ENCODE measurements at regions not wholly inside any gene's neighbourhood (a gene's known extent, or its start where the extent isn't known, plus 50 kb on each side); places are given as distances from the start of the nearest gene placed in this dataset.

GRCh38 chr18:5619376-5619775 lies 75.6 kb upstream of the EPB41L3 start:
- intact Hi-C loops (cut with micrococcal nuclease), result no loop called here
- no peak for DNase-seq (ENCODE audit: unreplicated experiment)
- Mint-ChIP-seq H3K27ac (ENCODE audit: low read depth, unreplicated experiment) (no peak overlapping the region), H3K9me3 (ENCODE audit: unreplicated experiment) (no peaks in the 10 kb centered on the region), H3K36me3 (ENCODE audit: insufficient read depth, unreplicated experiment) (no peaks in the 10 kb centered on the region), H3K4me1 (ENCODE audit: insufficient read depth, unreplicated experiment) (no peaks in the 10 kb centered on the region), H3K27me3 (ENCODE audit: insufficient read depth, unreplicated experiment) (no peaks in the 10 kb centered on the region), H3K4me3 (ENCODE audit: unreplicated experiment) (no peak overlapping the region)
- POLR2A ChIA-PET, result interaction anchor here (0.6 kb wide), 1 partner anchor 166 kb away, joined by 3 read pairs; no protein-coding TSS in a partner anchor
- no peak for TF ChIP-seq CTCF (IDR thresholded peaks at IDR 0.05; ENCODE audit: unreplicated experiment)
- CTCF ChIA-PET, result interaction anchor here (0.5 to 0.9 kb wide), 5 partner anchors 12 to 1288 kb away, joined by 3 to 5 read pairs (median 3); no protein-coding TSS in a partner anchor
- no TSS peak for BruUV-seq (replicated peaks)

DNA sequence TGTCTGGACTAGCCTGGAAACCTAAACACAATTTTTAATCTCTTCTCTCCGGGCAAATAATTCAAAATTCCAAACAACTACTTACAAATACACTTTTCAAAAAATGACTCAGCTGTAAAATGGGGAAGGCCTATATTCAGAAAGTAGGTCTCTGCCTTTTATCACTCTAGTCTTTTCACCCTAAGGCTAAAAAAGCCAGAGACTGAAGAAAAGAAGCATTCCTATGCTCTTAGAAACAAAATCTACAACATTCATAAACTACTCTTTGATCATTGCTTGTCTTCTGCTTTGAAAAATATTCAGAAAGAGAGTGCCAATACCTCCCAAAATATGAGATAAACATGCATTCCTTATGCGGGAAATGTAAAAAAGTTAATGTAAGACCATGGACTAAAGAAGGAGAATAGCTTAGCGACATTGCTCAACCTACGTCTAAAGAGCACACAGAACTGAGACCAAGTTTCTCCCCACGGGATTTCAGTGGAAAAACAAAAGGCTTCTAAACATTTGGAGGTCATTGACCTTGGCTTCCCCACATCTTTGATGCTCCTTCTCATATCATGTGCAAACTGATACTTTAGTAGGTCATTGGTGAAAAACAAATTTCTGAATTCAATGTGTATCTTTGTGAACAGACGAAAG lies 74.4 kb upstream of the EPB41L3 start:
- H3K27ac Mint-ChIP-seq (ENCODE audit: low read depth, unreplicated experiment), result no peak overlapping the region
- ChIA-PET CTCF (no interaction called here), POLR2A (no interaction called here)
- no TSS peak for BruUV-seq (replicated peaks)
- no peaks in the 10 kb centered on the region for H3K9me3 Mint-ChIP-seq (ENCODE audit: unreplicated experiment)
- no peaks in the 10 kb centered on the region for H3K27me3 Mint-ChIP-seq (ENCODE audit: insufficient read depth, unreplicated experiment)
- H3K36me3 Mint-ChIP-seq (ENCODE audit: insufficient read depth, unreplicated experiment), result no peaks in the 10 kb centered on the region
- H3K4me1 Mint-ChIP-seq (ENCODE audit: insufficient read depth, unreplicated experiment), result no peaks in the 10 kb centered on the region
- H3K4me3 Mint-ChIP-seq (ENCODE audit: unreplicated experiment), result no peak overlapping the region
- intact Hi-C loops (cut with micrococcal nuclease), result no loop called here
- TF ChIP-seq CTCF (IDR thresholded peaks at IDR 0.05; ENCODE audit: unreplicated experiment), result no peak
- no peak for DNase-seq (ENCODE audit: unreplicated experiment)

GRCh38 chr18:5611221-5611620 lies 67.4 kb upstream of the EPB41L3 start:
- Mint-ChIP-seq H3K27ac (ENCODE audit: low read depth, unreplicated experiment) (no peak overlapping the region), H3K4me1 (ENCODE audit: insufficient read depth, unreplicated experiment) (no peaks in the 10 kb centered on the region), H3K27me3 (ENCODE audit: insufficient read depth, unreplicated experiment) (peaks cover 18% of the 10 kb centered on the region), H3K36me3 (ENCODE audit: insufficient read depth, unreplicated experiment) (no peaks in the 10 kb centered on the region), H3K4me3 (ENCODE audit: unreplicated experiment) (no peak overlapping the region), H3K9me3 (ENCODE audit: unreplicated experiment) (no peaks in the 10 kb centered on the region)
- no TSS peak for BruUV-seq (replicated peaks)
- no peak for TF ChIP-seq CTCF (IDR thresholded peaks at IDR 0.05; ENCODE audit: unreplicated experiment)
- intact Hi-C loops (cut with micrococcal nuclease), result no loop called here
- CTCF ChIA-PET, result interaction anchor here (0.8 kb wide), 1 partner anchor 563 kb away, joined by 3 read pairs; no protein-coding TSS in a partner anchor
- DNase-seq (ENCODE audit: unreplicated experiment), result no peak
- POLR2A ChIA-PET, result no interaction called here

DNA sequence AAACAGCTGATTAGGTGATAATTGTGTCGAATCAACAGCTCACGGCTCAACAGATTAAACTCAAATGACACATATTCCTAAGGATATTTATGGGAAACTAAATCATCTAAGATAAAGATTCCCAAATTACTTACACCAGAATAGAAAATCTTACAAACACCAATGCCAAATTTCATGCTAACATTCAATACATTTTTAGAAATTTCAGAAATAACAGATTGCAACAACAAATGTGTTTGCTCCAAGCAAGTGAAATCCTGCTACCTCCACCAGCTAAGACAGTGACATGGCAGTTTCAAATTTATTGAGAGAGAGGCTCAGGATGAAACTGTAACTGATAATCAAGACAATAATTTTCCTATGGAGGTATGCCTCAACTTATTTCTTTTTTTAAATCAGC lies 65.0 kb upstream of the EPB41L3 start:
- no peak for TF ChIP-seq CTCF (IDR thresholded peaks at IDR 0.05; ENCODE audit: unreplicated experiment)

More for the DNA sequence above, 65.0 kb upstream of the EPB41L3 start:
- no peak for DNase-seq (ENCODE audit: unreplicated experiment)
- Mint-ChIP-seq H3K9me3 (ENCODE audit: unreplicated experiment) (peaks cover 6% of the 10 kb centered on the region), H3K4me1 (ENCODE audit: insufficient read depth, unreplicated experiment) (peaks cover 5% of the 10 kb centered on the region), H3K4me3 (ENCODE audit: unreplicated experiment) (no peak overlapping the region), H3K27me3 (ENCODE audit: insufficient read depth, unreplicated experiment) (peaks cover 18% of the 10 kb centered on the region), H3K27ac (ENCODE audit: low read depth, unreplicated experiment) (no peak overlapping the region), H3K36me3 (ENCODE audit: insufficient read depth, unreplicated experiment) (no peaks in the 10 kb centered on the region)
- intact Hi-C loops (cut with micrococcal nuclease), result loop anchor here (10.0 kb wide), 1 partner anchor 1276 kb away; no protein-coding TSS in a partner anchor
- BruUV-seq (replicated peaks), result no TSS peak
- CTCF ChIA-PET, result no interaction called here
- POLR2A ChIA-PET, result no interaction called here
